Uterus (tissue), 2 donors: ENCODE measurements at regions not wholly inside any gene's neighbourhood (a gene's known extent, or its start where the extent isn't known, plus 50 kb on each side); places are given as distances from the start of the nearest gene placed in this dataset.

Experiments used
- CTCF ChIP-seq, 4 experiments: fragments of 200-600 bp in 2 of 4; fragments of 450-650 bp in 2 of 4; sonication (generic) in 2 of 4; IDR thresholded peaks; one replicate each; pipeline ENCODE4 v1.5.1; 2016 to 2019; ENCODE audit warnings: antibody characterized with exemption in 4 of 4, mild to moderate bottlenecking in 2 of 4, moderate library complexity in 1 of 4
- POLR2A ChIP-seq, 2 donors: fragments of 450-650 bp; IDR thresholded peaks; one replicate each; pipeline ENCODE4 v1.6.1; 2016; ENCODE audit warnings: antibody characterized with exemption in 2 of 2, mild to moderate bottlenecking in 1 of 2, moderate library complexity in 1 of 2

- TF ChIP-seq CTCF (IDR thresholded peaks at IDR 0.05), result no peak
- no peak for TF ChIP-seq POLR2A (IDR thresholded peaks at IDR 0.05)
These were observed 284.0 kb upstream of the TBL1XR1 start for GRCh38 chr3:177481329-177481728.
